OCI-LY7 (cell line): ENCODE measurements at regions not wholly inside any gene's neighbourhood (a gene's known extent, or its start where the extent isn't known, plus 50 kb on each side); places are given as distances from the start of the nearest gene placed in this dataset.
"Not testable (repeated sequence)": the region's sequence is repeated elsewhere in the genome, so short reads cannot be mapped to it uniquely, and the experiment has no call there.

Experiments
- EZH2phosphoT487 ChIP-seq: fragments of 200-600 bp; sonication (generic); IDR thresholded peaks from 2 replicates; pipeline ENCODE4 v1.6.1; 2018; ENCODE audit warnings: low read depth, borderline replicate concordance, mild to moderate bottlenecking, mixed run types, antibody characterized with exemption, low read length, moderate library complexity, mixed read lengths
- TF ChIP-seq, protein P1 (sequence below): fragments of 200-600 bp; sonication (generic); conservative IDR thresholded peaks from 2 replicates; pipeline ENCODE4 v1.5.1; 2014; ENCODE audit warnings: mild to moderate bottlenecking, antibody characterized with exemption, low read length, moderate library complexity, mixed read lengths

DNA sequence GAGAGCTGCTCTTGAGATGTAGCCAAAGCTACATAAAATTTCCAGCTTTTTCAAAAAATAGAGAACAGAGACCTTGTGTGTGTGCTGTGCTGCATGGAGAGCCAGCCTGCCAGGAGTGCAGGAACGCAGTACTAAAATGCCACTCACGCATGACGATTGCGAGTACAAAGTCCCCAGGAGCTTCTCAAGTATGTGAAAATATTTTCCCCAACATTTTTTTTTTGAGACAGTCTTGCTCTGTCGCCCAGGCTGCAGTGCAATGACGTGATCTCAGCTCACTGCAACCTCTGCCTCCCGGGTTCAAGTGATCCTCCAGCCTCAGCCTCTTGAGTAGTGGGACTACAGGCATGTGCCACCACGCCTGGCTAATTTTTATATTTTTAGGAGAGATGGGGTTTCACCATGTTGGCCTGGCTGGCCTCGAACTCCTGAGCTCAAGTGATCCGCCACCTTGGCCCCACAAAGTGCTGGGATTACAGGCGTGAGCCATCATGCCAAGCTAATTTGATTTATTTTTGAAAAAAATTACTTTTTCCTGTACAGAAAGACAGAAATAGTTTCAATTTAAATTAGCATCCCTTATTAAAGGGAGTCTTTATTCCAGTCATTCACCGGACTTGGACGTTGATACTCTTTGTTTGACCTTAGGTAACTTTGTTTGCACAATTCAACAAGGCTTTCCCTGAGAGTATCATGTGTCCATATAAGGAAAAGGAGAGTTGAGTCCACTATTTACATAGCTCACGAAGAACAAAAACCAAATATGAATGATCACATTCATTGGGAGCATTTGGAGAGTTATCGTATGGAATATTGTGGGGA is 57.9 kb upstream of the GPR31 start:
- TF ChIP-seq, protein P1, sequence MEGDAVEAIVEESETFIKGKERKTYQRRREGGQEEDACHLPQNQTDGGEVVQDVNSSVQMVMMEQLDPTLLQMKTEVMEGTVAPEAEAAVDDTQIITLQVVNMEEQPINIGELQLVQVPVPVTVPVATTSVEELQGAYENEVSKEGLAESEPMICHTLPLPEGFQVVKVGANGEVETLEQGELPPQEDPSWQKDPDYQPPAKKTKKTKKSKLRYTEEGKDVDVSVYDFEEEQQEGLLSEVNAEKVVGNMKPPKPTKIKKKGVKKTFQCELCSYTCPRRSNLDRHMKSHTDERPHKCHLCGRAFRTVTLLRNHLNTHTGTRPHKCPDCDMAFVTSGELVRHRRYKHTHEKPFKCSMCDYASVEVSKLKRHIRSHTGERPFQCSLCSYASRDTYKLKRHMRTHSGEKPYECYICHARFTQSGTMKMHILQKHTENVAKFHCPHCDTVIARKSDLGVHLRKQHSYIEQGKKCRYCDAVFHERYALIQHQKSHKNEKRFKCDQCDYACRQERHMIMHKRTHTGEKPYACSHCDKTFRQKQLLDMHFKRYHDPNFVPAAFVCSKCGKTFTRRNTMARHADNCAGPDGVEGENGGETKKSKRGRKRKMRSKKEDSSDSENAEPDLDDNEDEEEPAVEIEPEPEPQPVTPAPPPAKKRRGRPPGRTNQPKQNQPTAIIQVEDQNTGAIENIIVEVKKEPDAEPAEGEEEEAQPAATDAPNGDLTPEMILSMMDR, result not testable (repeated sequence)
- not testable (repeated sequence) for TF ChIP-seq EZH2phosphoT487
